Activated CD4-positive, alpha-beta T cell treated with anti-CD3 and anti-CD28 coated beads, Interleukin-10, Interleukin-2, amounts not matched to agents 100 ng/mL and 50 ng/mL, durations not matched to agents 16 hours and 8 hours (primary cell): ENCODE measurements at regions not wholly inside any gene's neighbourhood (a gene's known extent, or its start where the extent isn't known, plus 50 kb on each side); places are given as distances from the start of the nearest gene placed in this dataset.

Experiments
- DNase-seq: peaks from one replicate; pipeline ENCODE4 v3.0.0-alpha.2; 2020

GRCh38 chr19:31960474-31960873 is 384.9 kb upstream of the ZNF507 start:
- no peak for DNase-seq

GRCh38 chr19:31961191-31961590 is 384.2 kb upstream of the ZNF507 start:
- no peak for DNase-seq

GRCh38 chr19:31961667-31962066 is 383.7 kb upstream of the ZNF507 start:
- no peak for DNase-seq

- DNase-seq, result no peak
Observed at GRCh38 chr19:31962561-31962996, 382.8 kb upstream of the ZNF507 start.

- no peak for DNase-seq
Observed at GRCh38 chr19:31963746-31964145, 381.7 kb upstream of the ZNF507 start.

- no peak for DNase-seq
Observed at GRCh38 chr19:31969016-31969415, 376.4 kb upstream of the ZNF507 start.

GRCh38 chr19:31970027-31970461 is 375.4 kb upstream of the ZNF507 start:
- DNase-seq, result no peak

- DNase-seq, result no peak
Observed at GRCh38 chr19:31974290-31974689, 371.1 kb upstream of the ZNF507 start.

GRCh38 chr19:31974941-31975340 is 370.5 kb upstream of the ZNF507 start:
- DNase-seq, result no peak

- no peak for DNase-seq
Observed at GRCh38 chr19:31975461-31975860, 369.9 kb upstream of the ZNF507 start.

GRCh38 chr19:31976775-31977536 is 368.5 kb upstream of the ZNF507 start:
- DNase-seq, result no peak

GRCh38 chr19:31979362-31979761 is 366.0 kb upstream of the ZNF507 start:
- no peak for DNase-seq

GRCh38 chr19:31979949-31980670 is 365.3 kb upstream of the ZNF507 start:
- no peak for DNase-seq

- DNase-seq, result no peak
Observed at GRCh38 chr19:31980796-31981195, 364.6 kb upstream of the ZNF507 start.

GRCh38 chr19:31981545-31981944 is 363.9 kb upstream of the ZNF507 start:
- no peak for DNase-seq

GRCh38 chr19:31983647-31984046 is 361.8 kb upstream of the ZNF507 start:
- DNase-seq, result no peak

GRCh38 chr19:31985001-31985605 is 360.3 kb upstream of the ZNF507 start:
- DNase-seq, result no peak

- DNase-seq, result no peak
Observed at GRCh38 chr19:31986951-31987350, 358.5 kb upstream of the ZNF507 start.

GRCh38 chr19:31988256-31988655 is 357.2 kb upstream of the ZNF507 start:
- DNase-seq, result no peak

GRCh38 chr19:31991984-31992655 is 353.3 kb upstream of the ZNF507 start:
- DNase-seq, result no peak

- no peak for DNase-seq
Observed at GRCh38 chr19:31992750-31993149, 352.7 kb upstream of the ZNF507 start.

- no peak for DNase-seq
Observed at GRCh38 chr19:31995546-31995945, 349.9 kb upstream of the ZNF507 start.

GRCh38 chr19:32010071-32010470 is 335.3 kb upstream of the ZNF507 start:
- no peak for DNase-seq
